ENCODE measurements at regions not wholly inside any gene's neighbourhood (a gene's known extent, or its start where the extent isn't known, plus 50 kb on each side); places are given as distances from the start of the nearest gene placed in this dataset.

- DNase-seq (ENCODE audit: low spot score), result no peak
These were observed 335.0 kb downstream of the TGFB2 start for GRCh38 chr1:218679988-218680748.

- no peak for DNase-seq (ENCODE audit: low spot score)
These were observed 338.1 kb downstream of the TGFB2 start for GRCh38 chr1:218683242-218683641.

GRCh38 chr1:218686258-218686657 lies 341.1 kb downstream of the TGFB2 start:
- DNase-seq (ENCODE audit: low spot score), result no peak

- no peak for DNase-seq (ENCODE audit: low spot score)
These were observed 341.6 kb downstream of the TGFB2 start for GRCh38 chr1:218686761-218687160.

- no peak for DNase-seq (ENCODE audit: low spot score)
These were observed 347.7 kb downstream of the TGFB2 start for GRCh38 chr1:218692808-218693207.

- no peak for DNase-seq (ENCODE audit: low spot score)
These were observed 348.5 kb downstream of the TGFB2 start for GRCh38 chr1:218693599-218693998.

- DNase-seq (ENCODE audit: low spot score), result no peak
These were observed 348.9 kb downstream of the TGFB2 start for GRCh38 chr1:218694085-218694484.

GRCh38 chr1:218694636-218695035 lies 349.5 kb downstream of the TGFB2 start:
- DNase-seq (ENCODE audit: low spot score), result no peak

- no peak for DNase-seq (ENCODE audit: low spot score)
These were observed 350.4 kb downstream of the TGFB2 start for GRCh38 chr1:218695525-218695924.

GRCh38 chr1:218698141-218698540 lies 353.0 kb downstream of the TGFB2 start:
- DNase-seq (ENCODE audit: low spot score), result no peak

GRCh38 chr1:218699421-218699820 lies 354.3 kb downstream of the TGFB2 start:
- DNase-seq (ENCODE audit: low spot score), result no peak

- no peak for DNase-seq (ENCODE audit: low spot score)
These were observed 354.7 kb downstream of the TGFB2 start for GRCh38 chr1:218699865-218700264.

GRCh38 chr1:218700666-218701065 lies 355.5 kb downstream of the TGFB2 start:
- DNase-seq (ENCODE audit: low spot score), result no peak

- DNase-seq (ENCODE audit: low spot score), result no peak
These were observed 356.0 kb downstream of the TGFB2 start for GRCh38 chr1:218701131-218701530.

- no peak for DNase-seq (ENCODE audit: low spot score)
These were observed 357.6 kb downstream of the TGFB2 start for GRCh38 chr1:218702775-218703174.

- DNase-seq (ENCODE audit: low spot score), result no peak
These were observed 358.7 kb downstream of the TGFB2 start for GRCh38 chr1:218703836-218704235.

- DNase-seq (ENCODE audit: low spot score), result no peak
These were observed 360.3 kb downstream of the TGFB2 start for GRCh38 chr1:218705391-218705790.

GRCh38 chr1:218705911-218706893 lies 361.1 kb downstream of the TGFB2 start:
- no peak for DNase-seq (ENCODE audit: low spot score)

- no peak for DNase-seq (ENCODE audit: low spot score)
These were observed 365.9 kb downstream of the TGFB2 start for GRCh38 chr1:218711001-218711400.

- no peak for DNase-seq (ENCODE audit: low spot score)
These were observed 366.9 kb downstream of the TGFB2 start for GRCh38 chr1:218711884-218712674.

- DNase-seq (ENCODE audit: low spot score), result no peak
These were observed 367.5 kb downstream of the TGFB2 start for GRCh38 chr1:218712677-218713076.
